SJSA1 (cell line): ENCODE measurements at regions not wholly inside any gene's neighbourhood (a gene's known extent, or its start where the extent isn't known, plus 50 kb on each side); places are given as distances from the start of the nearest gene placed in this dataset.

ENCODE experiments used
- DNase-seq, 2 experiments: peaks; one replicate each; pipeline ENCODE4 v3.0.0-alpha.2; 2015 to 2020; ENCODE audit warnings: low spot score in 2 of 2, low read depth in 1 of 2
- H3K27ac ChIP-seq: fragments of 250-450 bp; sonication (Bioruptor Pico); 2 replicates; pipeline ENCODE4 v1.5.1; 2020; ENCODE audit warnings: mild to moderate bottlenecking, moderate library complexity
- H3K27me3 ChIP-seq: fragments of 250-450 bp; sonication (Bioruptor Pico); replicated peaks from 2 replicates; pipeline ENCODE4 v1.5.1; 2020; ENCODE audit warnings: mild to moderate bottlenecking, moderate library complexity
- H3K36me3 ChIP-seq: fragments of 250-450 bp; sonication (Bioruptor Pico); 2 replicates; pipeline ENCODE4 v1.5.1; 2020; ENCODE audit warnings: mild to moderate bottlenecking
- H3K4me1 ChIP-seq: fragments of 250-450 bp; sonication (Bioruptor Pico); replicated peaks from 2 replicates; pipeline ENCODE4 v1.6.1; 2021; ENCODE audit warnings: mild to moderate bottlenecking
- H3K4me3 ChIP-seq: fragments of 250-450 bp; sonication (Bioruptor Pico); 2 replicates; pipeline ENCODE4 v1.5.1; 2020; ENCODE audit warnings: mild to moderate bottlenecking
- H3K9me3 ChIP-seq: fragments of 250-450 bp; sonication (Bioruptor Pico); replicated peaks from 2 replicates; pipeline ENCODE4 v1.5.1; 2020; ENCODE audit warnings: mild to moderate bottlenecking

GRCh38 chr2:239523147-239523953 lies 122.5 kb upstream of the HDAC4 start:
- no peak for DNase-seq
- Histone ChIP-seq H3K27ac (no peak overlapping the region), H3K36me3 (no peaks in the 10 kb centered on the region), H3K4me3 (no peak overlapping the region), H3K4me1 (no peaks in the 10 kb centered on the region), H3K9me3 (no peaks in the 10 kb centered on the region), H3K27me3 (peaks cover 14% of the 10 kb centered on the region)

- Histone ChIP-seq H3K4me1 (no peaks in the 10 kb centered on the region), H3K4me3 (no peak overlapping the region), H3K9me3 (no peaks in the 10 kb centered on the region), H3K36me3 (no peaks in the 10 kb centered on the region), H3K27ac (no peak overlapping the region), H3K27me3 (peaks cover 16% of the 10 kb centered on the region)
- no peak for DNase-seq
These were observed 121.9 kb upstream of the HDAC4 start for GRCh38 chr2:239522740-239523119.

GRCh38 chr2:239522002-239522739 lies 121.4 kb upstream of the HDAC4 start:
- Histone ChIP-seq H3K36me3 (no peaks in the 10 kb centered on the region), H3K9me3 (no peaks in the 10 kb centered on the region), H3K27me3 (peaks cover 16% of the 10 kb centered on the region), H3K4me3 (no peak overlapping the region), H3K4me1 (no peaks in the 10 kb centered on the region), H3K27ac (no peak overlapping the region)
- no peak for DNase-seq

- H3K27me3 ChIP-seq: peaks cover 22% of the 10 kb centered on the region
- H3K4me1 ChIP-seq: no peaks in the 10 kb centered on the region
- H3K27ac ChIP-seq: no peak overlapping the region
- no peaks in the 10 kb centered on the region for H3K9me3 ChIP-seq
- no peak overlapping the region for H3K4me3 ChIP-seq
- DNase-seq: no peak
- H3K36me3 ChIP-seq: no peaks in the 10 kb centered on the region
These were observed 120.6 kb upstream of the HDAC4 start for GRCh38 chr2:239521518-239521815.

- no peaks in the 10 kb centered on the region for H3K4me1 ChIP-seq
- no peak for DNase-seq
- H3K4me3 ChIP-seq: no peak overlapping the region
- no peaks in the 10 kb centered on the region for H3K36me3 ChIP-seq
- H3K27ac ChIP-seq: no peak overlapping the region
- no peaks in the 10 kb centered on the region for H3K9me3 ChIP-seq
- peaks cover 22% of the 10 kb centered on the region for H3K27me3 ChIP-seq
These were observed 120.1 kb upstream of the HDAC4 start for GRCh38 chr2:239520811-239521517.

- H3K4me3 ChIP-seq: no peak overlapping the region
- H3K27ac ChIP-seq: no peak overlapping the region
- H3K36me3 ChIP-seq: no peaks in the 10 kb centered on the region
- no peaks in the 10 kb centered on the region for H3K4me1 ChIP-seq
- H3K9me3 ChIP-seq: no peaks in the 10 kb centered on the region
- no peak for DNase-seq
- peaks cover 25% of the 10 kb centered on the region for H3K27me3 ChIP-seq
These were observed 119.2 kb upstream of the HDAC4 start for GRCh38 chr2:239519921-239520585.

GRCh38 chr2:239519089-239519920 lies 118.5 kb upstream of the HDAC4 start:
- no peak for DNase-seq
- H3K4me3 ChIP-seq: no peak overlapping the region
- H3K27me3 ChIP-seq: peaks cover 24% of the 10 kb centered on the region
- no peaks in the 10 kb centered on the region for H3K4me1 ChIP-seq
- no peak overlapping the region for H3K27ac ChIP-seq
- H3K9me3 ChIP-seq: no peaks in the 10 kb centered on the region
- no peaks in the 10 kb centered on the region for H3K36me3 ChIP-seq

GRCh38 chr2:239518286-239519088 lies 117.7 kb upstream of the HDAC4 start:
- no peak for DNase-seq

GRCh38 chr2:239517686-239518085 lies 116.9 kb upstream of the HDAC4 start:
- Histone ChIP-seq H3K4me3 (no peak overlapping the region), H3K4me1 (no peaks in the 10 kb centered on the region), H3K27me3 (peaks cover 28% of the 10 kb centered on the region), H3K9me3 (no peaks in the 10 kb centered on the region), H3K36me3 (no peaks in the 10 kb centered on the region), H3K27ac (no peak overlapping the region)
- no peak for DNase-seq

More at GRCh38 chr2:239518286-239519088, 117.7 kb upstream of the HDAC4 start:
- H3K36me3 ChIP-seq: no peaks in the 10 kb centered on the region
- peaks cover 24% of the 10 kb centered on the region for H3K27me3 ChIP-seq
- H3K4me3 ChIP-seq: no peak overlapping the region
- H3K9me3 ChIP-seq: no peaks in the 10 kb centered on the region
- H3K4me1 ChIP-seq: no peaks in the 10 kb centered on the region
- no peak overlapping the region for H3K27ac ChIP-seq

- Histone ChIP-seq H3K27me3 (peaks cover 30% of the 10 kb centered on the region), H3K27ac (no peak overlapping the region), H3K4me3 (no peak overlapping the region), H3K4me1 (no peaks in the 10 kb centered on the region), H3K36me3 (no peaks in the 10 kb centered on the region), H3K9me3 (no peaks in the 10 kb centered on the region)
- no peak for DNase-seq
These were observed 116.1 kb upstream of the HDAC4 start for GRCh38 chr2:239516954-239517305.

GRCh38 chr2:239516286-239516953 lies 115.6 kb upstream of the HDAC4 start:
- no peak overlapping the region for H3K4me3 ChIP-seq
- H3K36me3 ChIP-seq: no peaks in the 10 kb centered on the region
- DNase-seq: no peak
- peaks cover 30% of the 10 kb centered on the region for H3K27me3 ChIP-seq
- no peak overlapping the region for H3K27ac ChIP-seq
- no peaks in the 10 kb centered on the region for H3K9me3 ChIP-seq
- H3K4me1 ChIP-seq: no peaks in the 10 kb centered on the region
